ENCODE measurements at regions not wholly inside any gene's neighbourhood (a gene's known extent, or its start where the extent isn't known, plus 50 kb on each side); places are given as distances from the start of the nearest gene placed in this dataset.

- no peak overlapping the region for H3K27ac ChIP-seq
- no peaks in the 10 kb centered on the region for H3K9me3 ChIP-seq
- WGBS, 2 donors: 88 to 89% methylated on average over 2 of the region's 2 CpGs
- H3K27me3 ChIP-seq: no peaks in the 10 kb centered on the region
- DNase-seq (ENCODE audit: low spot score in 2 of 2): no peak
- no peak for TF ChIP-seq POLR2A (IDR thresholded peaks at IDR 0.05)
- no peak for TF ChIP-seq EP300 (IDR thresholded peaks at IDR 0.05)
- H3K4me1 ChIP-seq: no peaks in the 10 kb centered on the region
- H3K36me3 ChIP-seq: no peaks in the 10 kb centered on the region
- no peak overlapping the region for H3K4me3 ChIP-seq
Measured at GRCh38 chr18:40179729-40180461, 1775.1 kb upstream of the PIK3C3 start.

GRCh38 chr18:40168026-40168425, 1787.0 kb upstream of the PIK3C3 start:
- Histone ChIP-seq H3K36me3 (no peaks in the 10 kb centered on the region), H3K27ac (no peak overlapping the region), H3K4me3 (no peak overlapping the region), H3K4me1 (no peaks in the 10 kb centered on the region), H3K27me3 (no peaks in the 10 kb centered on the region), H3K9me3 (no peaks in the 10 kb centered on the region)
- 92% methylated on average over 1 of the region's 1 CpG for WGBS, 2 donors
- TF ChIP-seq CTCF (IDR thresholded peaks at IDR 0.05) (no peak), EP300 (IDR thresholded peaks at IDR 0.05) (no peak), POLR2A (IDR thresholded peaks at IDR 0.05) (no peak)
- DNase-seq (ENCODE audit: low spot score in 2 of 2): no peak

- H3K9me3 ChIP-seq: no peaks in the 10 kb centered on the region
- no peak for TF ChIP-seq CTCF (IDR thresholded peaks at IDR 0.05)
- TF ChIP-seq EP300 (IDR thresholded peaks at IDR 0.05): no peak
- TF ChIP-seq POLR2A (IDR thresholded peaks at IDR 0.05): no peak
- no peak overlapping the region for H3K27ac ChIP-seq
- DNase-seq (ENCODE audit: low spot score in 2 of 2): no peak
- H3K27me3 ChIP-seq: no peaks in the 10 kb centered on the region
- no peaks in the 10 kb centered on the region for H3K36me3 ChIP-seq
- no peak overlapping the region for H3K4me3 ChIP-seq
- no peaks in the 10 kb centered on the region for H3K4me1 ChIP-seq
Measured at GRCh38 chr18:40163254-40163653, 1791.8 kb upstream of the PIK3C3 start.

GRCh38 chr18:40160361-40160760, 1794.7 kb upstream of the PIK3C3 start:
- Histone ChIP-seq H3K36me3 (no peaks in the 10 kb centered on the region), H3K4me3 (no peak overlapping the region), H3K27me3 (no peaks in the 10 kb centered on the region), H3K9me3 (no peaks in the 10 kb centered on the region), H3K27ac (no peak overlapping the region), H3K4me1 (no peaks in the 10 kb centered on the region)
- 44 to 57% methylated on average over 2 of the region's 2 CpGs for WGBS, 2 donors
- TF ChIP-seq EP300 (IDR thresholded peaks at IDR 0.05) (no peak), POLR2A (IDR thresholded peaks at IDR 0.05) (no peak), CTCF (IDR thresholded peaks at IDR 0.05) (no peak)
- DNase-seq (ENCODE audit: low spot score in 2 of 2): no peak

GRCh38 chr18:40159141-40160017, 1795.7 kb upstream of the PIK3C3 start:
- TF ChIP-seq POLR2A (IDR thresholded peaks at IDR 0.05) (no peak), CTCF (IDR thresholded peaks at IDR 0.05) (peak; percentile 20 to 53 (median 36)), EP300 (IDR thresholded peaks at IDR 0.05) (no peak)
- H3K9me3 ChIP-seq: no peaks in the 10 kb centered on the region
- no peaks in the 10 kb centered on the region for H3K36me3 ChIP-seq
- no peak overlapping the region for H3K27ac ChIP-seq
- H3K27me3 ChIP-seq: no peaks in the 10 kb centered on the region
- H3K4me1 ChIP-seq: no peaks in the 10 kb centered on the region
- 17 to 19% methylated on average over 5 of the region's 5 CpGs for WGBS, 2 donors
- no peak for DNase-seq (ENCODE audit: low spot score in 2 of 2)
- H3K4me3 ChIP-seq: peak overlapping the region in 1 of 4 donors; percentile 24
